Large intestine (tissue), 3 donors: ENCODE measurements at regions not wholly inside any gene's neighbourhood (a gene's known extent, or its start where the extent isn't known, plus 50 kb on each side); places are given as distances from the start of the nearest gene placed in this dataset.
"Not testable (repeated sequence)": the region's sequence is repeated elsewhere in the genome, so short reads cannot be mapped to it uniquely, and the experiment has no call there.

Source experiments
- DNase-seq, 2 donors: peaks; one replicate each; pipeline versions ENCODE4 v3.0.0 to v3.0.0-alpha.2; 2013
- H3K27ac ChIP-seq: one replicate; pipeline ENCODE4 v1.5.1; 2013; ENCODE audit warnings: low read length
- H3K27me3 ChIP-seq: 2 replicates; pipeline ENCODE4 v1.6.1; 2013; ENCODE audit warnings: low read length; ENCODE audit not compliant: control insufficient read depth, insufficient read depth
- H3K36me3 ChIP-seq: 2 replicates; pipeline ENCODE4 v1.6.1; 2013; ENCODE audit warnings: low read length; ENCODE audit not compliant: control insufficient read depth, insufficient read depth
- H3K4me1 ChIP-seq: one replicate; pipeline ENCODE4 v1.6.1; 2013; ENCODE audit warnings: low read length; ENCODE audit not compliant: control insufficient read depth, insufficient read depth
- H3K4me3 ChIP-seq: one replicate; pipeline ENCODE4 v1.5.1; 2013; ENCODE audit warnings: low read length
- H3K9me3 ChIP-seq: one replicate; pipeline ENCODE4 v1.6.1; 2013; ENCODE audit warnings: mild to moderate bottlenecking, low read depth, low read length, moderate library complexity; ENCODE audit not compliant: control insufficient read depth
- WGBS: methylation state at CpG from one replicate; pipeline ENCODE4 v1.1.5; 2013; ENCODE audit warnings: low lambda C conversion rate; ENCODE audit not compliant: insufficient coverage; 5-methylcytosine and 5-hydroxymethylcytosine counted together

DNA sequence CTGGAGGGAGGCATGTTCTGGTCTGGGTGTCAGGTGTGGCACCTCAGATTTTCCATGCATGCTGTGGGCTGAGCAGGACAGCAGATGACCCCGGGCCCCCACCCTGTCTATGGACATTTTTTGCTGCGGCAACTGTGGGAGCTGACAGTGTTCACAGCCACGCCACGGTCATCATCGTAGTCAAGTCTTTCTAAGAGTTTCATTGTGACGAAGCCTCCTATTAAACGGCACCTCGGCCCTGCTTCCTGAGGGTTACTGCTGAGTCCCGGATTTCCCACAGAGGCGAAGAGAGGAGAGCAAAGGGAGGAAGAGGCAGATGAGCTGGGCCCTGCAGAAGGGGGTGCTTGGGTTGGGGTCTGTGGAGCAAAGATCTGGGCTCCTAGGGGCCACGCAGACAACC is 152.1 kb upstream of the POTEB2 start:
- H3K4me1 ChIP-seq, H3K9me3 ChIP-seq, H3K36me3 ChIP-seq, H3K27ac ChIP-seq, H3K4me3 ChIP-seq, DNase-seq, H3K27me3 ChIP-seq: not testable (repeated sequence)
- no CpG with 5 or more reads among the region's 11 CpGs for WGBS

- not testable (repeated sequence) for H3K4me1 ChIP-seq, H3K27me3 ChIP-seq, H3K27ac ChIP-seq, H3K36me3 ChIP-seq, H3K9me3 ChIP-seq, H3K4me3 ChIP-seq, DNase-seq
- no CpG with 5 or more reads among the region's 9 CpGs for WGBS
These were observed 151.2 kb upstream of the POTEB2 start for GRCh38 chr15:21017326-21017725.

- not testable (repeated sequence) for H3K4me1 ChIP-seq, H3K27ac ChIP-seq, H3K27me3 ChIP-seq, DNase-seq, H3K9me3 ChIP-seq, H3K4me3 ChIP-seq, H3K36me3 ChIP-seq
- no CpG with 5 or more reads among the region's 4 CpGs for WGBS
These were observed 150.5 kb upstream of the POTEB2 start for GRCh38 chr15:21016589-21016988.

- not testable (repeated sequence) for DNase-seq, H3K4me1 ChIP-seq, H3K27me3 ChIP-seq, H3K9me3 ChIP-seq, H3K36me3 ChIP-seq, H3K27ac ChIP-seq, H3K4me3 ChIP-seq
- no CpG with 5 or more reads among the region's 8 CpGs for WGBS
These were observed 149.1 kb upstream of the POTEB2 start for GRCh38 chr15:21015171-21015570.

- H3K27me3 ChIP-seq, H3K9me3 ChIP-seq, H3K27ac ChIP-seq, DNase-seq, H3K4me3 ChIP-seq, H3K4me1 ChIP-seq, H3K36me3 ChIP-seq: not testable (repeated sequence)
- no CpG with 5 or more reads among the region's 9 CpGs for WGBS
These were observed 147.2 kb upstream of the POTEB2 start for GRCh38 chr15:21013308-21013707.

GRCh38 chr15:21009651-21010050 is 143.5 kb upstream of the POTEB2 start:
- no CpG with 5 or more reads among the region's 7 CpGs for WGBS
- DNase-seq, H3K27ac ChIP-seq, H3K27me3 ChIP-seq, H3K36me3 ChIP-seq, H3K4me3 ChIP-seq, H3K4me1 ChIP-seq, H3K9me3 ChIP-seq: not testable (repeated sequence)

DNA sequence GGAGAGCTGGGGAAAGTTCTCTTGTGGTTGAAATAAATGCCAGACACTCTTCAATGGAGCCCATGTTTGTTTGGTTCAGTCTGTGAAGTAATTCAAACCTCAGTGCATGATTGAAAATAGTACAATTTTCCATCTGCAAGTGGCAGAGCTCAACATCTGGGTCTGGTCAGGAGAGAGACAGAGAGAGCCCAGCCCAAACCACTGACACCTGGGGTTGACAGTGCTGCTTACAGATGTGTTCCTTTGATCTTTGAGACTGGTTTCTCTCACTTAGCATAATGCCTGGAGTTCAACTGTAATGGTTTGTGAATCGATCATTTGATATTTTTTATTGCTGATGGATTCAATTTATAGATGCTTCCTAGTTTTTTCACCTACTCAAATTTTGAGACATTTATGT is 137.3 kb upstream of the POTEB2 start:
- H3K4me1 ChIP-seq, H3K9me3 ChIP-seq, H3K4me3 ChIP-seq, DNase-seq, H3K36me3 ChIP-seq, H3K27ac ChIP-seq, H3K27me3 ChIP-seq: not testable (repeated sequence)
- no CpG with 5 or more reads among the region's 1 CpG for whole genome bisulfite sequencing

GRCh38 chr15:21001950-21002349 is 135.8 kb upstream of the POTEB2 start:
- not testable (repeated sequence) for H3K27ac ChIP-seq, H3K4me3 ChIP-seq, H3K9me3 ChIP-seq, H3K27me3 ChIP-seq, H3K36me3 ChIP-seq, H3K4me1 ChIP-seq, DNase-seq
- no CpG with 5 or more reads among the region's 1 CpG for WGBS

- H3K27ac ChIP-seq, H3K4me3 ChIP-seq, H3K36me3 ChIP-seq, H3K27me3 ChIP-seq, DNase-seq, H3K4me1 ChIP-seq, H3K9me3 ChIP-seq: not testable (repeated sequence)
These were observed 125.6 kb upstream of the POTEB2 start for GRCh38 chr15:20991691-20992090.

GRCh38 chr15:20991253-20991652 is 125.1 kb upstream of the POTEB2 start:
- not testable (repeated sequence) for H3K4me1 ChIP-seq, H3K27ac ChIP-seq, H3K27me3 ChIP-seq, DNase-seq, H3K4me3 ChIP-seq, H3K9me3 ChIP-seq, H3K36me3 ChIP-seq
- no CpG with 5 or more reads among the region's 3 CpGs for WGBS

GRCh38 chr15:20986775-20987174 is 120.7 kb upstream of the POTEB2 start:
- H3K36me3 ChIP-seq, H3K9me3 ChIP-seq, H3K27me3 ChIP-seq, H3K4me3 ChIP-seq, H3K27ac ChIP-seq, DNase-seq, H3K4me1 ChIP-seq: not testable (repeated sequence)
- WGBS: 100% methylated on average over 1 of the region's 5 CpGs
